Endothelial cell (in vitro differentiated cells): ENCODE measurements at regions not wholly inside any gene's neighbourhood (a gene's known extent, or its start where the extent isn't known, plus 50 kb on each side); places are given as distances from the start of the nearest gene placed in this dataset.

Experiments used
- DNase-seq: peaks from one replicate; pipeline ENCODE4 v3.0.0; 2021; ENCODE audit warnings: low spot score
- H3K27ac Mint-ChIP-seq: one replicate; pipeline ENCODE4 v1.8.0; 2021; ENCODE audit warnings: mixed read lengths, inconsistent platforms; ENCODE audit not compliant: unreplicated experiment
- H3K27me3 Mint-ChIP-seq: one replicate; pipeline ENCODE4 v1.8.0; 2021; ENCODE audit warnings: mild to moderate bottlenecking, moderate library complexity, mixed read lengths, inconsistent platforms; ENCODE audit not compliant: unreplicated experiment
- H3K36me3 Mint-ChIP-seq: one replicate; pipeline ENCODE4 v1.8.0; 2021; ENCODE audit warnings: mild to moderate bottlenecking, low read depth, mixed read lengths, inconsistent platforms; ENCODE audit not compliant: unreplicated experiment
- H3K4me1 Mint-ChIP-seq: one replicate; pipeline ENCODE4 v1.8.0; 2021; ENCODE audit warnings: mild to moderate bottlenecking, mixed read lengths, inconsistent platforms; ENCODE audit not compliant: unreplicated experiment
- H3K4me3 Mint-ChIP-seq: one replicate; pipeline ENCODE4 v1.8.0; 2021; ENCODE audit warnings: mild to moderate bottlenecking, mixed read lengths, inconsistent platforms; ENCODE audit not compliant: unreplicated experiment
- H3K9me3 Mint-ChIP-seq: one replicate; pipeline ENCODE4 v1.8.0; 2021; ENCODE audit warnings: mixed read lengths, inconsistent platforms; ENCODE audit not compliant: unreplicated experiment
- CTCF ChIP-seq: fragments of 200-600 bp; sonication (generic); IDR thresholded peaks from one replicate; pipeline ENCODE4 v1.5.0; 2021; ENCODE audit warnings: antibody characterized with exemption; ENCODE audit not compliant: unreplicated experiment

- Mint-ChIP-seq H3K4me1 (no peaks in the 10 kb centered on the region), H3K27ac (no peak overlapping the region), H3K36me3 (no peaks in the 10 kb centered on the region)
These were observed 471.4 kb downstream of the LIG4 start for GRCh38 chr13:107743983-107744382.

GRCh38 chr13:107743526-107743925 is 471.8 kb downstream of the LIG4 start:
- H3K9me3 Mint-ChIP-seq: no peaks in the 10 kb centered on the region
- H3K27me3 Mint-ChIP-seq: peaks cover 1% of the 10 kb centered on the region
- TF ChIP-seq CTCF: no peak
- no peaks in the 10 kb centered on the region for H3K36me3 Mint-ChIP-seq
- no peaks in the 10 kb centered on the region for H3K4me1 Mint-ChIP-seq
- H3K4me3 Mint-ChIP-seq: no peak overlapping the region
- H3K27ac Mint-ChIP-seq: no peak overlapping the region
- no peak for DNase-seq

More at GRCh38 chr13:107743983-107744382, 471.4 kb downstream of the LIG4 start:
- H3K4me3 Mint-ChIP-seq: no peak overlapping the region
- no peak for TF ChIP-seq CTCF
- H3K27me3 Mint-ChIP-seq: peaks cover 1% of the 10 kb centered on the region
- DNase-seq: no peak
- H3K9me3 Mint-ChIP-seq: no peaks in the 10 kb centered on the region

- H3K9me3 Mint-ChIP-seq: no peaks in the 10 kb centered on the region
- H3K27me3 Mint-ChIP-seq: peaks cover 1% of the 10 kb centered on the region
- TF ChIP-seq CTCF: no peak
- no peaks in the 10 kb centered on the region for H3K4me1 Mint-ChIP-seq
- no peaks in the 10 kb centered on the region for H3K36me3 Mint-ChIP-seq
- H3K27ac Mint-ChIP-seq: no peak overlapping the region
- H3K4me3 Mint-ChIP-seq: no peak overlapping the region
- no peak for DNase-seq
These were observed 472.2 kb downstream of the LIG4 start for GRCh38 chr13:107743100-107743499.

- Mint-ChIP-seq H3K27me3 (peaks cover 1% of the 10 kb centered on the region), H3K36me3 (no peaks in the 10 kb centered on the region), H3K9me3 (no peaks in the 10 kb centered on the region), H3K27ac (no peak overlapping the region), H3K4me1 (no peaks in the 10 kb centered on the region), H3K4me3 (no peak overlapping the region)
- no peak for DNase-seq
- TF ChIP-seq CTCF: no peak
These were observed 472.8 kb downstream of the LIG4 start for GRCh38 chr13:107742544-107742943.

- no peaks in the 10 kb centered on the region for H3K36me3 Mint-ChIP-seq
- no peak overlapping the region for H3K4me3 Mint-ChIP-seq
- TF ChIP-seq CTCF: no peak
- no peak for DNase-seq
- no peaks in the 10 kb centered on the region for H3K27me3 Mint-ChIP-seq
- no peaks in the 10 kb centered on the region for H3K4me1 Mint-ChIP-seq
- H3K9me3 Mint-ChIP-seq: no peaks in the 10 kb centered on the region
- H3K27ac Mint-ChIP-seq: no peak overlapping the region
These were observed 477.3 kb downstream of the LIG4 start for GRCh38 chr13:107738004-107738403.
